LHCN-M2 (cell line): ENCODE measurements at regions not wholly inside any gene's neighbourhood (a gene's known extent, or its start where the extent isn't known, plus 50 kb on each side); places are given as distances from the start of the nearest gene placed in this dataset.

Experiments
- DNase-seq: peaks from one replicate; pipeline ENCODE4 v3.0.0-alpha.2; 2012; ENCODE audit warnings: low read depth

- DNase-seq: peak; percentile 45
These were observed 131.8 kb downstream of the CLVS2 start for GRCh38 chr6:123127807-123128206.

GRCh38 chr6:123150076-123150475 lies 154.0 kb downstream of the CLVS2 start:
- no peak for DNase-seq

GRCh38 chr6:123159861-123160260 lies 163.8 kb downstream of the CLVS2 start:
- DNase-seq: no peak
